Breast epithelium (tissue), 4 donors: ENCODE measurements at regions not wholly inside any gene's neighbourhood (a gene's known extent, or its start where the extent isn't known, plus 50 kb on each side); places are given as distances from the start of the nearest gene placed in this dataset.

Experiments
- DNase-seq, 2 donors: peaks; one replicate each; pipeline ENCODE4 v3.0.0-alpha.2; 2019; ENCODE audit warnings: low spot score in 2 of 2
- H3K27ac ChIP-seq, 2 donors: fragments of 200-600 bp; sonication (generic) in 1 of 2; one replicate each; pipeline ENCODE4 v1.5.1; 2016 to 2019; ENCODE audit warnings: mild to moderate bottlenecking in 1 of 2
- H3K27me3 ChIP-seq, 2 donors: fragments of 200-600 bp; sonication (generic) in 1 of 2; one replicate each; pipeline versions ENCODE4 v1.5.1 to v1.6.0; 2017 to 2019; ENCODE audit warnings: control low read depth in 1 of 2, mild to moderate bottlenecking in 1 of 2
- H3K36me3 ChIP-seq: fragments of 200-600 bp; one replicate; pipeline ENCODE4 v1.5.1; 2019
- H3K4me1 ChIP-seq, 2 donors: fragments of 200-600 bp; sonication (generic); one replicate each; pipeline ENCODE4 v1.5.1; 2016 to 2019; ENCODE audit warnings: control low read depth in 1 of 2
- H3K4me3 ChIP-seq, 3 donors: fragments of 200-600 bp; sonication (generic); 1 replicate in 2 of 3; 2 replicates in 1 of 3; pipeline ENCODE4 v1.5.1; 2016 to 2019; ENCODE audit warnings: mild to moderate bottlenecking in 3 of 3, moderate library complexity in 2 of 3
- H3K9me3 ChIP-seq, 2 donors: fragments of 200-600 bp; sonication (generic) in 1 of 2; one replicate each; pipeline ENCODE4 v1.5.1; 2016 to 2019; ENCODE audit warnings: control low read depth in 1 of 2
- POLR2A ChIP-seq: fragments of 450-650 bp; IDR thresholded peaks from one replicate; pipeline ENCODE4 v1.6.1; 2016; ENCODE audit warnings: antibody characterized with exemption, mild to moderate bottlenecking, moderate library complexity
- POLR2AphosphoS5 ChIP-seq, 3 donors: sonication (generic); formaldehyde crosslinking; IDR thresholded peaks; one replicate each; pipeline ENCODE4 v1.6.1; 2017; ENCODE audit warnings: antibody characterized with exemption in 3 of 3
- intact Hi-C: fragments of 100-400 bp; cut with DNase I; formaldehyde crosslinking; loops from one replicate; pipeline ENCODE4 v1.15.1; 2023; ENCODE audit warnings: low total_unique reads
- TF ChIP-seq, protein P1 (sequence below), 3 donors: fragments of 450-650 bp; IDR thresholded peaks; one replicate each; pipeline ENCODE4 v1.5.1; 2016 to 2017; ENCODE audit warnings: antibody characterized with exemption in 3 of 3, mild to moderate bottlenecking in 3 of 3, moderate library complexity in 3 of 3

DNA sequence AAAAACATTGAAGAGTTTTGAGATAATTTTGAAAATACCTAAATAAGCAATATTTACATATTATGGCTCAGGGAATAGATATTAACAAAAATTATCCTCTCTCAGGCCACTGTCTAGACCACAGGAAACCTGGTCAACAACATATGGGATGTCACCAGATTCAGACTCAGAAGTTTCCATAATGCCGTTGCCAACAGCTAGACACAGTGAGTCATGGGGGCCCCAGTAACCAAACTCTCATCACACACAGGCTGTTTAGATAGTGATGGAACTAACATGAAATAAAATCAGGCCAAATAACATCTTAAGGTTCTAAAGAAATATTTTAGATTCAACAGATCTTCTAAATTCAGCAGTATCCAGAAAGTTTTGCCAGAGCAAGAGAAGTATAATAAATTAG lies 681.7 kb upstream of the ADAMTS5 start:
- no peak overlapping the region for H3K27ac ChIP-seq
- intact Hi-C loops = no loop called here
- TF ChIP-seq, protein P1, sequence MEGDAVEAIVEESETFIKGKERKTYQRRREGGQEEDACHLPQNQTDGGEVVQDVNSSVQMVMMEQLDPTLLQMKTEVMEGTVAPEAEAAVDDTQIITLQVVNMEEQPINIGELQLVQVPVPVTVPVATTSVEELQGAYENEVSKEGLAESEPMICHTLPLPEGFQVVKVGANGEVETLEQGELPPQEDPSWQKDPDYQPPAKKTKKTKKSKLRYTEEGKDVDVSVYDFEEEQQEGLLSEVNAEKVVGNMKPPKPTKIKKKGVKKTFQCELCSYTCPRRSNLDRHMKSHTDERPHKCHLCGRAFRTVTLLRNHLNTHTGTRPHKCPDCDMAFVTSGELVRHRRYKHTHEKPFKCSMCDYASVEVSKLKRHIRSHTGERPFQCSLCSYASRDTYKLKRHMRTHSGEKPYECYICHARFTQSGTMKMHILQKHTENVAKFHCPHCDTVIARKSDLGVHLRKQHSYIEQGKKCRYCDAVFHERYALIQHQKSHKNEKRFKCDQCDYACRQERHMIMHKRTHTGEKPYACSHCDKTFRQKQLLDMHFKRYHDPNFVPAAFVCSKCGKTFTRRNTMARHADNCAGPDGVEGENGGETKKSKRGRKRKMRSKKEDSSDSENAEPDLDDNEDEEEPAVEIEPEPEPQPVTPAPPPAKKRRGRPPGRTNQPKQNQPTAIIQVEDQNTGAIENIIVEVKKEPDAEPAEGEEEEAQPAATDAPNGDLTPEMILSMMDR (IDR thresholded peaks at IDR 0.05) = no peak
- no peak for TF ChIP-seq POLR2A
- TF ChIP-seq POLR2AphosphoS5 (IDR thresholded peaks at IDR 0.05) = no peak

DNA sequence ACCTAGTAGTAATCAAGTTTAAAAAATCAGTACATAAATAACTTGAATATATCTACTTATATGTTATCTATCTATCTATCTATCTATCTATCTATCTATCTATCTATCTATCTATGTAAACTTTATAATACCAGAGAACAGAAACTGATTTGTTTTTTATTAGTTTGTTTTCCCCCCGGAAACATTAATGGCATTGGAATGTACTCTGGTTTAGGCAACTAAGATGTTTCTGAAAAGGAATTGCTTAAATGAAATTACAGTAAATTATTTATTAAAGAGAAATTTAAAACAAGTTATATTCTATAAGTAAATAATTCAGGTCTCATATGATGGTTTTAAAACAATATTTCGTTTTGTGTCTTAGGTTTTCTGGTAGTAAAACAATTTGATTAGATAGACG lies 681.0 kb upstream of the ADAMTS5 start:
- Histone ChIP-seq H3K9me3 (no peaks in the 10 kb centered on the region), H3K4me3 (no peak overlapping the region), H3K27me3 (no peaks in the 10 kb centered on the region), H3K4me1 (no peaks in the 10 kb centered on the region), H3K27ac (no peak overlapping the region), H3K36me3 (no peaks in the 10 kb centered on the region)
- intact Hi-C loops = no loop called here
- TF ChIP-seq POLR2AphosphoS5 (IDR thresholded peaks at IDR 0.05) (no peak), POLR2A (no peak)
- TF ChIP-seq, protein P1 (IDR thresholded peaks at IDR 0.05) = no peak
- no peak for DNase-seq

More for the DNA sequence above, 681.7 kb upstream of the ADAMTS5 start:
- DNase-seq = no peak
- no peaks in the 10 kb centered on the region for H3K9me3 ChIP-seq
- H3K4me3 ChIP-seq = no peak overlapping the region
- no peaks in the 10 kb centered on the region for H3K36me3 ChIP-seq
- no peaks in the 10 kb centered on the region for H3K4me1 ChIP-seq
- H3K27me3 ChIP-seq = no peaks in the 10 kb centered on the region

DNA sequence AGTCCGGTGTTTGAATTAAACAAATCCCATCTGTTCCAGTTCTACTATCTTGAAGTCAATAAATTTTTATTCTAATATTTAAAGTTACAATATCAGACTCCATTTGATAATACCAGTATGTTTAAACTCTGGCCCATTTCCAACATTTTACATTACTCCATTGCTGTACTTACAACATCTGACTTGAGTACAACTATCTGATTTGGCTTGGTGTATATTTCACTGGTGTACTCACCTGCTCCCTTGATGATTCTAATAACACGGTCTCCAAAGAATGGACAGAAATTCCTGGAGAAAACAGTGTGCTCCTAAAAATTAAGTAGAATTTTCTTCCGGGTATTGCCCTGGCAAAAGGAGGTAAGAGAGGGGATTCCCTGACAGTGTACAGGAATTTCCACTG lies 680.5 kb upstream of the ADAMTS5 start:
- Histone ChIP-seq H3K27me3 (no peaks in the 10 kb centered on the region), H3K27ac (no peak overlapping the region), H3K4me1 (no peaks in the 10 kb centered on the region), H3K9me3 (no peaks in the 10 kb centered on the region), H3K4me3 (no peak overlapping the region), H3K36me3 (no peaks in the 10 kb centered on the region)
- TF ChIP-seq, protein P1 (IDR thresholded peaks at IDR 0.05) = no peak
- TF ChIP-seq POLR2A (no peak), POLR2AphosphoS5 (IDR thresholded peaks at IDR 0.05) (no peak)
- DNase-seq = no peak
- intact Hi-C loops = no loop called here

DNA sequence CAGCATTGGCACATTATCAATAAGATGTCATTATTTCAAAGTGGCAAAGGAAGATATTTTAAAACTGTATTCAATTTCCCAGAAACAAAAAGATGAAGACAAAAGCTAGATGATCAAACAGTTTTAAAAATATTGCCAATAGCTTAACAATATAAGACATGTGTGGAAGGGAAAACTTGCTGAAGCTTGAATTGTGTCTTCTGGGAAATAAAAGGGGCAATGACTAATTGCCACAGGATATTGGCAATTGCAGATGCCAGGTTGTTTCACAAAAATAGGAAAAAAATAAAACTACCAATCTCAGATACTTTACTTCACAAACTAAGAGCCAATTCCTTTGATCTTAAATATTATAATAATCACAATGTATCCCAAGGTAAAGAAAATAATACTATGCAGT lies 679.8 kb upstream of the ADAMTS5 start:
- H3K27me3 ChIP-seq = no peaks in the 10 kb centered on the region
- H3K9me3 ChIP-seq = no peaks in the 10 kb centered on the region
- H3K4me1 ChIP-seq = no peaks in the 10 kb centered on the region
- DNase-seq = no peak
- TF ChIP-seq, protein P1 (IDR thresholded peaks at IDR 0.05) = no peak
- H3K27ac ChIP-seq = no peak overlapping the region
- intact Hi-C loops = no loop called here
- no peaks in the 10 kb centered on the region for H3K36me3 ChIP-seq
- no peak overlapping the region for H3K4me3 ChIP-seq

DNA sequence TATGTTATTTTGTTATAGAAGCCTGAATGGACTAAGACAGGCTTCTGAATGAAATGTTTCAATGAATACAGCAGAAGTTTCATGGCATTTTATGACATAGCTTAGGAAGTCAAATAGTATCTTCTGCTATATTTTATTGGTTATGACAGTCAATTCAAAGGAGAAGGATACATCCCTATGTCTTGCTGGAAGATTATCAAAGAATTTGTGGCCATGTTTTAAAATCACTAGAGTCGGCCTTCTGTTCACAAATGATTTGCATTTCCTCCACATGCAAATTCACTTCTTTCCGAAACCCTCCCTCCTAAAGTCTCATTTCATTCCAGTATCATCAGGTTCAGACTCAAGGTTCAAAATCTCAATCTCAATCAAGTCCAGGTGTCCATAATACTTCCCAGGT lies 679.2 kb upstream of the ADAMTS5 start:
- intact Hi-C loops = no loop called here
- Histone ChIP-seq H3K4me1 (no peaks in the 10 kb centered on the region), H3K27me3 (no peaks in the 10 kb centered on the region), H3K36me3 (no peaks in the 10 kb centered on the region), H3K9me3 (no peaks in the 10 kb centered on the region), H3K27ac (no peak overlapping the region), H3K4me3 (no peak overlapping the region)
- no peak for DNase-seq
- TF ChIP-seq, protein P1 (IDR thresholded peaks at IDR 0.05) = no peak
- TF ChIP-seq POLR2AphosphoS5 (IDR thresholded peaks at IDR 0.05) = no peak
- no peak for TF ChIP-seq POLR2A
